Lung (tissue), 11 donors: ENCODE measurements at regions not wholly inside any gene's neighbourhood (a gene's known extent, or its start where the extent isn't known, plus 50 kb on each side); places are given as distances from the start of the nearest gene placed in this dataset.

Experiments used
- ATAC-seq: fragments of 200-7000 bp; cut with Tn5 transposase; one replicate; pipeline ENCODE4 v1.9.1; 2020; ENCODE audit warnings: moderate number of reproducible peaks; ENCODE audit not compliant: insufficient read depth, low FRiP score
- DNase-seq, 3 donors: peaks; one replicate each; pipeline ENCODE4 v3.0.0-alpha.2; 2013 to 2017
- H3K27ac ChIP-seq, 2 donors: one replicate each; pipeline ENCODE4 v1.5.1; 2013; ENCODE audit warnings: mild to moderate bottlenecking in 2 of 2, moderate library complexity in 2 of 2, control low read depth in 1 of 2, inconsistent platforms in 1 of 2, low read depth in 1 of 2, low read length in 1 of 2
- H3K27me3 ChIP-seq, 3 donors: one replicate each; pipeline ENCODE4 v1.5.1; 2013; ENCODE audit warnings: low read length in 2 of 3; ENCODE audit not compliant: control insufficient read depth in 3 of 3, insufficient read depth in 3 of 3
- H3K36me3 ChIP-seq, 4 donors: one replicate each; pipeline ENCODE4 v1.5.1; 2013; ENCODE audit warnings: low read length in 4 of 4, mild to moderate bottlenecking in 1 of 4, moderate library complexity in 1 of 4; ENCODE audit not compliant: control insufficient read depth in 4 of 4, insufficient read depth in 4 of 4
- H3K4me1 ChIP-seq, 5 donors: one replicate each; pipeline ENCODE4 v1.5.1; 2013; ENCODE audit warnings: low read length in 5 of 5, mild to moderate bottlenecking in 2 of 5, moderate library complexity in 1 of 5; ENCODE audit not compliant: control insufficient read depth in 5 of 5, insufficient read depth in 5 of 5
- H3K4me3 ChIP-seq: one replicate; pipeline ENCODE4 v1.5.1; 2013; ENCODE audit warnings: mild to moderate bottlenecking, control low read depth, moderate library complexity
- H3K9ac ChIP-seq, 2 donors: one replicate each; pipeline ENCODE4 v1.5.1; 2013; ENCODE audit warnings: low read length in 2 of 2, control low read depth in 1 of 2; ENCODE audit not compliant: insufficient read depth in 1 of 2
- H3K9me3 ChIP-seq, 4 donors: one replicate each; pipeline ENCODE4 v1.5.1; 2013; ENCODE audit warnings: low read length in 3 of 4, mild to moderate bottlenecking in 1 of 4, moderate library complexity in 1 of 4; ENCODE audit not compliant: control insufficient read depth in 4 of 4, insufficient read depth in 3 of 4
- WGBS, 2 donors: extraction: QIAGEN DNeasy Blood & Tissue Kit; methylation state at CpG; one replicate each; pipeline ENCODE4 v1.1.7; 2013; 5-methylcytosine and 5-hydroxymethylcytosine counted together
- TF ChIP-seq, protein P1 (sequence below): IDR thresholded peaks from 2 replicates; pipeline ENCODE4 v1.5.1; 2012; ENCODE audit warnings: mild to moderate bottlenecking; ENCODE audit errors: control extremely low read depth, extremely low read depth
- donor health status: control.
- donor health status: control.
- donor health status: Bipolar disorder and iron deficiency.
- donor health status: healthy.
- donor health status: DM: yes; HTN: yes; CAD: no.

DNA sequence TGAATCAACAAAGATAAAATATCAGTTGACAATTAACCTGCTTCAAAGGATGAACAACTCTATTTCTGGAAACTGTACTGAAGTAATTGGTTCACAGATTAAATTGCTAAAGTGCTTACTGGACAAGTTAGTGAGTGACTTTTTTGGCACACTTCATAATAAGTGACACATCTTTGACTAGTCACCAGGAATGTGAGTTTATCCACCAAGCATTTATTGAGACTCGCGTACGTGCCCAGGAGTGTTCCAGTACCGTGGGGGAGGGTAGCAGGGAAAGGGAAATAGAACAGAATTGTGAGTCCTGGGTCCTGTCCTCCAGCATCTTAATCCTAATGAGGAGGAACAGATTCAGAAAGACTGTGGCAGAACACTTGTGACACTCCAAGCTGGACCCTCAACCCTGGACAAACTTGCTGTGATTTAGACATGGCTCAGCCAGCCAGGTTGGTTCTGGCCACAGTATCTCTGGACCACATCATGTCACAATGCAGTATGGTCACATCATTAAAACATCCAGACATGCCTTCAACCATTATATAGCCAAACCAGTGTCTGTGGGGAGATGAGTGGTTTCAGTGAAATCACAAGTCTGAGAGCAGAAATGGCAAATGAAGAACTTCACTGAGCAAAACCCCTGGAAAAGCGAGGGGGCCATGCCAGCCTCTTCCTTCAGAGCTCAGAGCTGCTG, 623.1 kb downstream of the BNC2 start:
- Histone ChIP-seq H3K27ac (no peak overlapping the region), H3K9ac (no peak overlapping the region), H3K27me3 (no peaks in the 10 kb centered on the region), H3K9me3 (peaks cover 0 to 4% (median 0%) of the 10 kb centered on the region in 4 donors), H3K4me3 (no peak overlapping the region), H3K36me3 (no peaks in the 10 kb centered on the region), H3K4me1 (peaks cover 0 to 16% (median 5%) of the 10 kb centered on the region in 5 donors)
- WGBS, 2 donors = 77 to 84% methylated on average over 5 of the region's 5 CpGs
- TF ChIP-seq, protein P1, sequence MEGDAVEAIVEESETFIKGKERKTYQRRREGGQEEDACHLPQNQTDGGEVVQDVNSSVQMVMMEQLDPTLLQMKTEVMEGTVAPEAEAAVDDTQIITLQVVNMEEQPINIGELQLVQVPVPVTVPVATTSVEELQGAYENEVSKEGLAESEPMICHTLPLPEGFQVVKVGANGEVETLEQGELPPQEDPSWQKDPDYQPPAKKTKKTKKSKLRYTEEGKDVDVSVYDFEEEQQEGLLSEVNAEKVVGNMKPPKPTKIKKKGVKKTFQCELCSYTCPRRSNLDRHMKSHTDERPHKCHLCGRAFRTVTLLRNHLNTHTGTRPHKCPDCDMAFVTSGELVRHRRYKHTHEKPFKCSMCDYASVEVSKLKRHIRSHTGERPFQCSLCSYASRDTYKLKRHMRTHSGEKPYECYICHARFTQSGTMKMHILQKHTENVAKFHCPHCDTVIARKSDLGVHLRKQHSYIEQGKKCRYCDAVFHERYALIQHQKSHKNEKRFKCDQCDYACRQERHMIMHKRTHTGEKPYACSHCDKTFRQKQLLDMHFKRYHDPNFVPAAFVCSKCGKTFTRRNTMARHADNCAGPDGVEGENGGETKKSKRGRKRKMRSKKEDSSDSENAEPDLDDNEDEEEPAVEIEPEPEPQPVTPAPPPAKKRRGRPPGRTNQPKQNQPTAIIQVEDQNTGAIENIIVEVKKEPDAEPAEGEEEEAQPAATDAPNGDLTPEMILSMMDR = no peak
- DNase-seq = peak; percentile 48 to 79 (median 68)
- no peak for ATAC-seq

- Histone ChIP-seq H3K27me3 (no peaks in the 10 kb centered on the region), H3K36me3 (no peaks in the 10 kb centered on the region), H3K9ac (no peak overlapping the region), H3K9me3 (peaks cover 0 to 4% (median 0%) of the 10 kb centered on the region in 4 donors), H3K4me1 (peaks cover 0 to 25% (median 8%) of the 10 kb centered on the region in 5 donors), H3K4me3 (no peak overlapping the region), H3K27ac (no peak overlapping the region)
- TF ChIP-seq, protein P1 = no peak
- 96 to 98% methylated on average over 6 of the region's 6 CpGs for WGBS, 2 donors
- ATAC-seq (no peak), DNase-seq (no peak)
Measured at GRCh38 chr9:16248822-16249221, 621.6 kb downstream of the BNC2 start.

DNA sequence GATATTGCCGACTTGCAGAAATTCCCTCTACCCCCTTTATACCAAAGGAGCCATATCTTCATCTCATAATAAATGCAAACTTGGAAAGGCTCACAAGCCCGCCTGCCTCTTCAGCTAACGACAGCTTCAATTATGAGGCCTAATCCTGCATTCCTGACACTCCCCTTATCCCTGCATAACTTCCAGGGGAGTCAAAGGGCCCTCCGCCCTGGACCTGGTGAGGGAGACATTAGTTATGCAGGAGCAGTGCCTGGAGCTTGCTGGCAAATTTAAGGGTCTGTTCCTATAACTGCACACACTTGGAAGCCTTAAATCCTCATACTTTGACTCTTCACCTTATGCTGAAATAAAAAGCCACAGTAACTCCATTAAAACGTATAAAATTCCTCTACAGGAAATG, 617.9 kb downstream of the BNC2 start:
- no peak overlapping the region for H3K4me3 ChIP-seq
- 64 to 81% methylated on average over 5 of the region's 5 CpGs for WGBS, 2 donors
- ATAC-seq = no peak

More for the DNA sequence above, 617.9 kb downstream of the BNC2 start:
- Histone ChIP-seq H3K36me3 (no peaks in the 10 kb centered on the region), H3K27ac (no peak overlapping the region), H3K9me3 (peaks cover 0 to 4% (median 0%) of the 10 kb centered on the region in 4 donors), H3K9ac (no peak overlapping the region), H3K4me1 (peaks cover 0 to 17% (median 0%) of the 10 kb centered on the region in 5 donors), H3K27me3 (no peaks in the 10 kb centered on the region)
- TF ChIP-seq, protein P1 = no peak
- no peak for DNase-seq
